ENCODE measurements at regions not wholly inside any gene's neighbourhood (a gene's known extent, or its start where the extent isn't known, plus 50 kb on each side); places are given as distances from the start of the nearest gene placed in this dataset.

DNA sequence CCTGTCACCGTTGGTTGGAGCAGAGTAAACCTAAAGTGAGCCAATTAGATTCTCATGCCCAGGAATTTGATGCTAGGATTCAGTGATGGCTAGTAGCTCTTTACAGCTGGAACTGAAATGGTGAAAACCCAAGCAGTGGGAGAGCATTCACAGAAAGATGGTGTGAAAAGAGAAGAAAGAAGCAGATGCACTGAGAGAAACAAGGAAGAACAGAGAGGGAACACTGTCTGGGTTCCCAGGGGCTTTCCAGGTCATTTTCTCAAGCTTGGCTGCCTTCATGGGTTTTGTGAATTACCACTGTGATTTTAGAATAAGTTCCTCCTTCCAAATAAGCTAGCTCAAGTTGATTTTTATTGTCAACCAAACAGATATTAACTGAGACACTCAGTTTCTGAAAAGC is 104.1 kb upstream of the AKIRIN2 start:
- DNase-seq: no peak
- Histone ChIP-seq H3K4me2 (no peak overlapping the region), H3K27ac (no peak overlapping the region), H3K4me3 (no peak overlapping the region), H3K9me3 (ENCODE audit: insufficient read depth, low read depth) (no peaks in the 10 kb centered on the region), H2AFZ (no peak overlapping the region), H3K27me3 (ENCODE audit: insufficient read depth, low read depth) (no peaks in the 10 kb centered on the region), H3K9me2 (ENCODE audit: insufficient read depth) (no peaks in the 10 kb centered on the region), H3K36me3 (ENCODE audit: low read depth) (no peaks in the 10 kb centered on the region), H3K4me1 (replicated peaks; ENCODE audit: insufficient read depth) (no peaks in the 10 kb centered on the region), H3F3A (ENCODE audit: insufficient read depth, low read depth) (no peaks in the 10 kb centered on the region), H4K20me1 (ENCODE audit: insufficient read depth) (no peaks in the 10 kb centered on the region), H3K79me2 (ENCODE audit: low read depth) (no peaks in the 10 kb centered on the region)
- POLR2A ChIA-PET (ENCODE audit: unreplicated experiment): no interaction called here
- CTCF ChIA-PET: no interaction called here
- BruUV-seq (replicated peaks): no TSS peak
- intact Hi-C loops (cut with micrococcal nuclease; ENCODE audit: unreplicated experiment): no loop called here
- TF ChIP-seq EZH2 (IDR thresholded peaks at IDR 0.05; ENCODE audit: low read depth) (no peak), CTCF (conservative IDR thresholded peaks at IDR 0.05) (no peak)

GRCh38 chr6:87803791-87804190 is 101.8 kb upstream of the AKIRIN2 start:
- Histone ChIP-seq H3K27me3 (ENCODE audit: insufficient read depth, low read depth) (no peaks in the 10 kb centered on the region), H3K9me2 (ENCODE audit: insufficient read depth) (no peaks in the 10 kb centered on the region), H3K9me3 (ENCODE audit: insufficient read depth, low read depth) (no peaks in the 10 kb centered on the region), H3K4me3 (no peak overlapping the region), H3K4me2 (no peak overlapping the region), H3K79me2 (ENCODE audit: low read depth) (no peaks in the 10 kb centered on the region), H3K36me3 (ENCODE audit: low read depth) (no peaks in the 10 kb centered on the region), H4K20me1 (ENCODE audit: insufficient read depth) (no peaks in the 10 kb centered on the region), H3K27ac (no peak overlapping the region), H3K4me1 (replicated peaks; ENCODE audit: insufficient read depth) (no peaks in the 10 kb centered on the region), H2AFZ (no peak overlapping the region), H3F3A (ENCODE audit: insufficient read depth, low read depth) (no peaks in the 10 kb centered on the region)
- intact Hi-C loops (cut with micrococcal nuclease; ENCODE audit: unreplicated experiment): no loop called here
- no TSS peak for BruUV-seq (replicated peaks)
- DNase-seq: no peak
- ChIA-PET CTCF (interaction anchor here (0.6 kb wide), 2 partner anchors 347 to 860 kb away, joined by 7 to 8 read pairs; no protein-coding TSS in a partner anchor), POLR2A (ENCODE audit: unreplicated experiment) (interaction anchor here (0.7 kb wide), 1 partner anchor 141 kb away, joined by 4 read pairs; no protein-coding TSS in a partner anchor)
- no peak for TF ChIP-seq EZH2 (IDR thresholded peaks at IDR 0.05; ENCODE audit: low read depth)
- TF ChIP-seq CTCF (conservative IDR thresholded peaks at IDR 0.05): no peak

DNA sequence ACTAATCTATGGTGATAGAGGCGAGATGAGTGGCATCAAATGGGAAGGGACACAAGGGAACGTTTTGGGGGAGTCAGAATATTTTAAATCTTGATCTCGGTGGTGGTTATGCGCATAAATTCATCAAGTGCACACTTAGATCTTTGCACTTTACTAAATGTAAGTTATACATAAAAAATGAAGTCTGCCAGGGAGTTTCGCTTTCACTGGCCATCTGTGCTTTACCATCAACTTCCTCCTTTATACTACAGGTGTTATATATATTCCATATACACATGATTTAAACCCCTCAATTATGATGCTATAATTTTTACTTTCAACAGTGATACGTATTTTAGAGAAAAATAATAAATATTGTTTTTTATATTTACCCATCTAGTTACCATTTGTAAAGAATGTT is 97.6 kb upstream of the AKIRIN2 start:
- TF ChIP-seq EZH2 (IDR thresholded peaks at IDR 0.05; ENCODE audit: low read depth) (no peak), CTCF (conservative IDR thresholded peaks at IDR 0.05) (no peak)
- intact Hi-C loops (cut with micrococcal nuclease; ENCODE audit: unreplicated experiment): loop anchor here (5.0 to 10.0 kb wide), 2 partner anchors 97 to 195 kb away; partner anchors contain the start of gene AKIRIN2
- no peak overlapping the region for H3K4me3 ChIP-seq

More for the DNA sequence above, 97.6 kb upstream of the AKIRIN2 start:
- ChIA-PET POLR2A (ENCODE audit: unreplicated experiment) (no interaction called here), CTCF (no interaction called here)
- Histone ChIP-seq H3K27ac (no peak overlapping the region), H3K4me2 (no peak overlapping the region), H3K4me1 (replicated peaks; ENCODE audit: insufficient read depth) (no peaks in the 10 kb centered on the region), H3K9me2 (ENCODE audit: insufficient read depth) (no peaks in the 10 kb centered on the region), H3F3A (ENCODE audit: insufficient read depth, low read depth) (no peaks in the 10 kb centered on the region), H3K79me2 (ENCODE audit: low read depth) (no peaks in the 10 kb centered on the region), H3K9me3 (ENCODE audit: insufficient read depth, low read depth) (no peaks in the 10 kb centered on the region), H3K36me3 (ENCODE audit: low read depth) (no peaks in the 10 kb centered on the region), H2AFZ (no peak overlapping the region), H4K20me1 (ENCODE audit: insufficient read depth) (no peaks in the 10 kb centered on the region), H3K27me3 (ENCODE audit: insufficient read depth, low read depth) (no peaks in the 10 kb centered on the region)
- no peak for DNase-seq
- no TSS peak for BruUV-seq (replicated peaks)
